ENCODE measurements at regions not wholly inside any gene's neighbourhood (a gene's known extent, or its start where the extent isn't known, plus 50 kb on each side); places are given as distances from the start of the nearest gene placed in this dataset.
A peak's percentile ranks its signal among the peaks of the same experiment; 100 is the strongest.

DNA sequence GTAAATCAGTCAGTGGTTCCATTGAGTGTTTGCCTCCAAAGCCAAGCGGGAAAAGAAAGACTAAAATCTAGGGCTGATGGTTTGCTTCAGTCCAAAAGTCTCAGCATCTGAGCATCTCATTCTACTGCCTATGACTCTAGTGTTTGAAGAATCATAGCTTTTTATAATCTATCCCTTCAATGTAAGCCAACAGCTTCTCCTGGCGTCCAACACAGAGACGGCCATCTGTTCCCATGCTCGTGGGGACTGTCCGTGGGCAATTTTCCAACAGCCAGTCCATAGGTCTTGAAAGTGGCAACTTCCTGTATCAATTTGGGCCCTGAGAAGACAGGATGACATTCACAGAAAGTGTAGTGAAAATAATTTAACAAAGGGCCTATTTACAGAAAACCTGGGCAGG, 544.4 kb upstream of the TMEM132C start:
- DNase-seq (ENCODE audit: low read depth) = no peak

DNA sequence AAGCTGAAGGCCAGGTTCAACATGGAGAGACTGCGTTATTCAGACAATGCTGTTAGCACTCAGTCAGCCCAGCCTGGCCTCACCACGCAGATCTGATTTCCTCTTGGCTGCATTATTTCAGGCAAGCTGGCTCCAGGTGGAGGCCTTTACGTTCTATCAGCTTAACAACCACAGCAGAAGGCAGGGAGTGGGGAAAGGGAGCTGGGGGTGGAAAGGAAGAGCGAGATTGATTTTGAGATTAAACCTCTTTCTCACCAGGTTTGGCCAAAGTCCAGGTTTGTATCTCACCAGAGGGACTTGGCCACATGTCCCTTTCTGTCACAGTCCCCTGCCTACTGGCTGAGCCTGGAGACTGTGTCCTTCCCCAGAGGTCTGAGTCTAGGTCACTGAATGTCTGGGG, 543.7 kb upstream of the TMEM132C start:
- no peak for DNase-seq (ENCODE audit: low read depth)

DNA sequence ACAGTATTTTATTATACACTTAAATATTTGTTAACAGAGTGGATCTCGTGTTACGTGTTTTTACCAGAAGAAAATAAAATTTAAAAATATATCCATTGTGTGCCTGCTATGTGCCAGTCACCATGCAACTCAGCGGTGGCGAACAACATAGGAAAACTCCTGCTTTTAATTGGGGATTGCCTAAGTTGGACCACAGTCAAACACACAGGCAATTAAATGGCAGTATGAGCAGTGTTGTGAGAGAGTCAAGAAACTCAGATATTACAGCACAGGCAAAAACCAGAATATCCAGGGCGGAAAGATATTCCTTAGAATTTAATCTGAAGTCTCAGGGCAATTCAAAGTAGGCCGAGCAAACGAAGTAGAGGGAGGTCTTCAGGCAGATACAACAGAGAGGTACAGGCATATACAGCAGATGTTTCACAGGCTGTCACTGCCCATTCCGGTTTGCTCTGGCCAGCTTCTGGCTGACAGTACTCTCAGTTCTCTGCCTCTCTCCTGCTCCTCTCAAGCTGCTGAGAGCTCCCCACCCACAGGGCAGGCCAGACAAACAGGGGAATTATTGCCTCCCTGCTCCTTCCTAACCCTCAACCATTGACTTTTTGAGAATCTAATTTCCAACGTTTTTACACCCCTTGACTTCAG, 540.2 kb upstream of the TMEM132C start:
- DNase-seq (ENCODE audit: low read depth) = no peak

DNA sequence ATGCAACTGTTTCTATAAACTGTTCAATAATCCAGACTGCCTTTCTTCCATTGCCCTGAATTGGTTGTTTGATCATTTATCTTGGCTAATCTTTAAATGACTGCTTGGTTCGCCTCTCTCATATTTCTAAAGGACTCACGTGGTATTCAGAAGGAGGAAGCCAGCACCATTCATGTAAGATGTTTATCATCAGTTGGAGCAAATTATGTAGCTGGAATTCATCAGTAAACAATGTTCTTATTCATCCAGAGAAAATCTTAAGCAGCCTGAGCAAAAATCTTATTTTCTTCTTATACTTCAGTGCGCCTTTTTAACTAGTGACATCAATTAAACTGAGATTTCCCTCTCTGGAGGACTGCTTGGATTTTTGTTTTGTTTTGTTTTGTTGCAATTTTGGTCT, 538.7 kb upstream of the TMEM132C start:
- DNase-seq (ENCODE audit: low read depth) = no peak

DNA sequence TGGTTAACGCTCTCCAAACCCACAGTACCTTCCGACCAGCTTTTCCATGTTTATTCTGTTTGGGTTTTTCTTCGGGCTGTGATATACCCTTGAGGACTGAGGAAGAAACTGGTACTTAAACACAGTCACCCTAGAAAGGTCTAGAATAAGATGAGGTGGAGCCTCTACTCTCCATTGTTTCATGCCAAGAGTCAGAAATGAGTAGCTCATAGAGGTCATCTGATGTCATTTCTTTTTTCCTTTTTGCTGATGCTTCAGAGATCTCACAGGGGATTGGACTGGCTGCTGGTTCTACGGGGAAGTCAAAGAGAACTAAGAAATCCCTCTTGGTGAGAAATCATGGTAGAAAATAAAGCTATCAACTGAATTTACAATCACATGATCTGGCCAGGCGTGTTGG, 538.2 kb upstream of the TMEM132C start:
- no peak for DNase-seq (ENCODE audit: low read depth)

DNA sequence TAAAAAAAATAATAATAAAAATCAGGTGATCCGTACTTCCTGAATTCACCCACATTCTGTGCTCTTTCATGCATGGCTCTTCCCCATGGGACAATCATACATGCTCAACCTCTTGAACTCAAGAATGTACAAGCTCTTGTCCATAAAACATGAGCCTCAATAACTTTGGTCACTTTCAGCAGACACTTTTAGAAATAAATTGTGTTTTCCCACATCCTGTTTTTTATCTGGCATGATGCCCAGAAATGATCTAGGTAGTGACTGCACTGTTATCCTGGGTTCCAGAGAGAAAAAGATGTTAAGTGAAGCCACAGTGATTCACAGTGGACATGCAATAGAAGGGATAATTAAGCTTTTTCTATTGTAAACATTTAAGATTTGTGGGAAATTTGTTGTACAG, 537.6 kb upstream of the TMEM132C start:
- DNase-seq (ENCODE audit: low read depth) = peak; percentile 54

DNA sequence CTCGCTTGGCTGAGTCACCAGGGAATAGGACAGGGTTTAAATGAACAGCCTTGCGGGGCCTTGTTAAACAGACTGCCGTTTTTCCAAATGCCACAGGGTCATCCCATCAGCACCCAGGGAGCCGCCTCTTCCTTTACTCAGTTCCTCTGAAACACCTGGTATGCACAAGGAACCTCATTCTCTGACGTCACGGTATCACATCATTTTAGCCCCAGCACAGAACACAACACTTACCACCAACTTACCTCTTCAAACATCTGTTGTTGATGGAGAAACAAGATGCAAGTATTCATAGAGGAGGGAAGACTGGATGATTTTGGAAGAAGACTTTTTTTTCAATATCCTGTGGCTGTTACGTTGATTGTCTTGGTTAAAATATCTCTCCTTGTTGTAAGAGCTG, 535.3 kb upstream of the TMEM132C start:
- no peak for DNase-seq (ENCODE audit: low read depth)

DNA sequence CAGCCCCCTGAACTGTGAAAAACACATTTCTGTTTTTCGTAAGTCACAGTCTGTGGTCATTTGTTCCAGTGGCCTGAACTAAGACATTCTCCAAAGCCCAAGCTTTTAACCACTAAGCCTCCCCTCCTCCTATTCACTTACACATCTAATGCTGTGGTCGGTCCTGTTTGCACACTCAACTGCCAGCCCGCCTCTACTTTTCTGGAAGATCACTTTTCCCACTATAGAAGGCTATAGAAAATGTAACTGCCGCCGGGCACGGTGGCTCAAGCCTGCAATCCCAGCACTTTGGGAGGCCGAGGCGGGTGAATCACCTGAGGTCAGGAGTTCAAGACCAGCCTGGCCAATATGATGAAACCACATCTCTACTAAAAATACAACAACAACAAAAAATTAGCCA, 524.7 kb upstream of the TMEM132C start:
- DNase-seq (ENCODE audit: low read depth) = peak; percentile 35

DNA sequence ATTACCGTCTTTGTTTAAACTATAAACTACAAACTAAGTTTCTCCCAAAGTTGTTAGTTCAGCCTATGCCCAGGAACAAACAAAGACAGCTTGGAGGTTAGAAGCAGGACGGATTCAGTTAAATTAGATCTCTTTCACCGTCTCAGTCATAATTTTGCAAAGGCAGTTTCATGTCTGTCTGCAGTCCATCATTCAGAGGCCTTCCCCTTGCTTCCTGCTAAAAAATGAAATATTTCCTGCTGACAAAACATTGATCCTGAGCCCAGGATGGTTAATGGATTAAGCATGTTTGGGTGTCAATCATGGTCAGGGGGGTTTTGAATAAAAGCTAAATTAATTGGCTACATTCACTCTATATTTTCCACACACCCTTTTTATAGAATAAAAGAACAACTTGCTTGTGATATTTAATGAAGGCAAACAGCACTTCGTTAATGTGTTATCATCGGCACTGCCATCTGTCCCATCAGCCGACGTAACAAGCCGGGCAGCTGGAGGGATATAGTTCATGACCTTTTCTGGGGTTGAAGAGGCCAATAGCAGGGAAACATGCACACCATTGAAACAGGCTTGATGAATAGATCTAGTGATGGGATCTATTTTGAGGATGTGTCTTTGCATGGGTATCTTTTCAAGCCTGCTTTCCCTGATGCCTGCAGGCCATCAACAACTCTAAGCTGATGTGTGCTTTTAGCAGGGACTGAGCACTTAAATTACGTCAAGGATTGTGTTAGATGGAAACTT, 521.3 kb upstream of the TMEM132C start:
- DNase-seq (ENCODE audit: low read depth) = no peak

DNA sequence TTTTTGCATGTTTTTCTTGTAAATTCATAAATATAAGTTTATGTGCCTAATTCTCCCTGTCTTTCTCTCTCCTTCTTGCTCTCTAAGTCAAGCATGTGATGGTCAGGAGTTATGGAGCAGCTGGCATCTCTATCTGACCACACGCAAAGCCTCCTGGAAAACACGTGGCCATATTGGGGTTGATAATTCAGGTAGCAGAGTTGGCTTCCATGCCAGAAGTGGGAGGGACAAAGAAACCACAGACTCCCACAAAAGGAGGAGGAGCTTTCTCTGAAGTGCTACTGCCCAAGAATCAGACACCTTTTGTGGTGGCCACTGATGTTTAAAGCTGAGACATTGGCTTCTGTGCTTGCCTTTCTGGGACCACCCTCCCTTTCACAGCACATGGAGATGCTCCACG, 517.6 kb upstream of the TMEM132C start:
- DNase-seq (ENCODE audit: low read depth) = no peak

DNA sequence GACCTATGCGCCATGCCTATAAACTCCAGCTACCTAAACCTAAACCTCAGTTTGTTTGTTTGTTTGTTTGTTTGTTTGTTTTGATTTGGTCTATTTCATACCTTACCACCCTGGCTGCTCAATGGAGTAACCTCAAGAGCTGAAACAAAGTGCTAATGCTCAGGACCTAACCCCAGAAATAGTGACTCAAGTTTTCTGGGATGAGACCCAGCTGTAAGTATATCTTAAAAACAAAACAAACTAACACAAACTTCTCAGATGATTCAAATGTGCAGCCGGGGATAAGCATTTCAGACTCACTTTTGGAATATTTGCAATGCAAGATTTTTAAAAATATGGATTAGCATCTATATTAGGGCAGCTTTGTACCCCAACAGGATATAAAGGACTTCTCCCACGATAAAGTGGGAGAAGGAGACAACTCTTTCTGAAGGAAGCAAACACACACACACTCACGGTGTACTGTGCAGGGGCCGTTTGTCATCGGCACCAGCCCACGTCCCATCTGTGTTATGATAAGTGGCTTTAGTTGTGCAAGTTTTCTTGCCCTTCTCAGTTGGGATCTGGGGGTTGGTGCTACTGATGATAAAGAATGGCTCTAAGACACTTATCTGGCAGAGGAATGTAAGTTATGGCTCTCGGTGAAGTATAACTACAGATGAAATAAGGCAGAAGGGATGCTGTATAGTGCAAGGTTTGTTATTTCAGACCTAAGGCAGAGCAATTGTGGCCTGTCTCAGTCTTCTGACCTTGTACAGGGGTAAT, 516.7 kb upstream of the TMEM132C start:
- DNase-seq (ENCODE audit: low read depth) = no peak

DNA sequence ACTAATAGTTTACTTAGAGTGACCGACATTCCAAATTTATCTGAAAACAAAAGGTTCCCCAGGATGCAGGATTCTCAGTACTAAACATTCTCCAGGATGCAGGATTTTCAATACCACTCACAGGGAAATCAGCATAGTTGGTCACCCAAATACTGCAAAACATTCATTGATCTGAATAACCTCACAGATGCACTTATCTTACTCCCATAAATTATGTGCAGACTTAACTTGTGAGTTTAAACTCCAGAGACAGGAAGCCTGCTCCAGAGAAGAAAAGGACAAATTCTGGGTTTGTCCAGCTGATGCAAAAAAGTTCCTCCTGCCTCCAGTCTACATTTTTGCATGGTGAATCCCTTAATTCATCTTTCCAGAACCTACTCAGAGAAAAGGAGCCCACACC, 514.2 kb upstream of the TMEM132C start:
- no peak for DNase-seq (ENCODE audit: low read depth)

DNA sequence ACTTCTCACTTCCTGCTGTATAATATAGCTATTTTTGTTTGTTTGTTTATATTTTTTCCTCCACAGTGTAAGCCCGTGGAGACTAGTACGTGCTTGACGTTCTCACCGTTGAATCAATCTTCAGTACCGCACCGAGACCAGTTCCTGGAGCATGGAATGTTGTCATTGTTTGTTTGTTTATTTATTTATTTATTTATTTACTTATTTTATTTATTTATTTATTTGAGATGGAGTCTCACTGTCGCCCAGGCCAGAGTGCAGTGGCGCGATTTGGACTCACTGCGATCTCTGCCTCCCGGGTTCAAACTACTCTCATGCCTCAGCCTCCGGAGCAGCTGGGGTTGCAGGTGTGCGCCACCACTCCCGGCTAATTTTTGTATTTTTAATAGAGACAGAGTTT, 506.6 kb upstream of the TMEM132C start:
- DNase-seq (ENCODE audit: low read depth) = no peak

DNA sequence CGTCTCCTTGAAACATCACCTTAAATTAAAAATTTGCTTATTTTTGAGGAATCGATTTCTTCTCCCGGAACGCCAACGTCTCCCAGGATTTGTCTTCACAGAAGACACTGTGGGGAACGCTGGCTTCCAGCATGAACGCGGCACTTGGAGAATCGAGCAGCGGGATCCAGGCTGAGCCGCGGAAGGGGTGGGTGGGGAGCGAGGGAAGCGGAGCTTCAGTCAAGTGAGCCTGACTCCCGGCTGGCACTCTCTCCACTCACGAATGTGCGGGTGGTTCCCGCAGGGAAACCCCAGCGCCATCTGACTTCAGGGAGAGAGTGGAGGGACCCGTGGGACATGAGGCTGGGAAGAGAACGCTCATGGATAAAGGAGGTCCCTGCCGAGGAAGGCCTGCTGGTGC, 506.0 kb upstream of the TMEM132C start:
- peak; percentile 15 for DNase-seq (ENCODE audit: low read depth)

DNA sequence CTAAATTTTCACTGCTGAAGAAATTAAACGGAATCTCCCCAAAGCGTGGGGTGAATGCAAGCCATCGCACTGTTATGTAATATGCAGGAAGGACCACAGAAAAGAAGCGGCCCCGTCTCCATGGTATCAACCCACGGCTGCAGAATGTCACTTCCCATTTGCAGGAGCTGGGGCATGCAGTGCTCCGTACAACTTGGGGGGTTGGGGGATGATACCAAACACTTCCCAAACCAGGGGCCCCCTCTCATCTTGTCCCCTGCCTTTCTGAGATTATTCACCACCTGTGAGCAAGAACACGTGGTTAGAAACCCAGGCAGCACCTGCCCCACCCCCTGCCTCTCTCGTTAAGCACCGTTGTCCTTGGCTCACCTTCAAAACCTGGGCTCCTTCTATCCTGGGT, 505.1 kb upstream of the TMEM132C start:
- no peak for DNase-seq (ENCODE audit: low read depth)

DNA sequence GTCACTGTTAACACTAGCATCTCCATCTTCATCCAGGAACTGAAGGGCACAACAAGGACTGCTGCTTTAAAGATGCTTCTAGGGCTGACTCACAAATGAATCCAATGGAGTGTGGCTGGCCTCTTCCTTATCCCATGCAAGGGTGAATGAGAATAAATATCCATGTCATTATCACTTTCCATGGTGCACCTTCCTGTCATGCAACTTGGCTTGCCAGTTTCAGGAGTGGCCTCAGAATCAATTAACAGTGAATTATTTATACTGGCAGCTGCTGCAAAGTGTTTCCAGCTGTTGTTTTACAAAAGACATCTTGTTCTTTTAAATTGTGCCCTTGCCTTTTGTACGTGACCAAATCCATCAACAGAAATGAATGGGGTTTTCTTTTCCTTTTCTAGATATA, 499.3 kb upstream of the TMEM132C start:
- no peak for DNase-seq (ENCODE audit: low read depth)

DNA sequence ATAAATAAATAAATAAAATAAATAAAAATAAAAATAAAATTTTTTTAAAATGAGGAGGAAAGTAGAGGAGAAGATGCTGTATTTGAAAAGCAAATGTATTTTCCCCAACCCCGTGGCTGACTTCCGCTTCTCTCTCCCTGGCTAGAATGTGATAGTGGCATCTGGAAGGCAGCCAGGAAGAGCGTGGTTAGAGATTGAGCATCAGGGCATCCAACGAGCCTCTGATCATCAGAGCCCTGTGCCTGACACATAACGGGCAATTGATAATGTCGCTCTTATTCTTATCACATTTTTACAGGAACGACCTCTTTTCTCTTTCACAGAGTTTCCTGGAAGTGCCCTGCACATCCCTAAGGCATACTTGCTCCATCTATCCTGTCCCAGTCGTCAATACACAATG, 496.9 kb upstream of the TMEM132C start:
- peak; percentile 33 for DNase-seq (ENCODE audit: low read depth)

DNA sequence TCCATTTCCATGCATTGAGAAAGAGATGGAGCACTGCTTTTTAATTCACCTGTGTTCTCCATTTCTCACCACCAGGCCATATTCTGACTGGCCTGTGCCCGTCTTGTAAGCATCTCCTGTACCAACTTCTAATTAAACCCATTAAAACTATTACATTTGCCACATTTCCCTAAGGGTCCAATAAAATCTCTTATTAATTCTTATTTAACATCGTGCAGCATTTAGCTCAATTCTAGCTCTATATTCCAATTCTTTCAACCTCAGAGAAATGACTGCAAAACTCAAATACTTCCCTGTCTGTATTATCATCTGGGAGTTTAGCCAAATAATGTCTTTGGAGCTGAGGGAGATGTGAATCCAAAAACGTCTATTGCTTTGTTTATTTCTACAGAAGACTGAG, 495.4 kb upstream of the TMEM132C start:
- no peak for DNase-seq (ENCODE audit: low read depth)

DNA sequence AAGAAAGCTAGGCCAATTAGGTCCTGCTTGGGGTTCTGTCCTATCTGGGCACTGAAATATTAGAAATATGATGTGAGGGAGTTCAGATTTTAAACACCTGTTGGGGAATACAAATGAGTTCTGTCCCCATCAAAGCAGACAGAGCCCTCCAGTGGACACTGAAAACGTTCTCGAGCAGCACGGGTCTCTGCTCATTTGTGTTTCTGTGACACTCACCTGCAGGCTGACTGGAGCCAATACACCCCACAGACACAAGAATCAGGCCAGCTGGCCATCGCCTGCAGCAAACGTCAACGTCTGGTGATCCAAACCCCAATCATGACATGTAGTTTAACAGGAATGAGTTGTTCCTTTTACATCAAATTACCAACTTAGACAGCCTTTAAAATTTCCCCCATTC, 493.4 kb upstream of the TMEM132C start:
- no peak for DNase-seq (ENCODE audit: low read depth)

DNA sequence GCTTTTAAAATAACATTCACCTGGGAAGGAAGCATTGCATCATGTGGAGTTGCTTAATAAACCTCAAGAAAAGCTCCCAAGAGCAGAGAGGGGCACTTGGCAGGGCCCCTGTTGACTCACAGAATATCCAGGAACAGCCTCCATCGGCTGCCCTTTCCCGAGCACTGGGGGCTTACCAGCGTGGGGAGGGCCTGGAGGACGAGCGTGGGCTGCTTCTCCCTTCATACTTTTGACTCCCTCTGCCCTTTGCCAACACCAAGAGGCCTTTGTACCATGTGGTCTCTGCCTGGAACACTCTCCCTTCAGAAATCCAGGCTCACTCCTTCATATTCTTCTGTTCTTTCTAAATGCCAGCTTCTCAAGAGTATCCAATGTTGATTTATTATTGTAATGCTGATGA, 492.1 kb upstream of the TMEM132C start:
- no peak for DNase-seq (ENCODE audit: low read depth)

DNA sequence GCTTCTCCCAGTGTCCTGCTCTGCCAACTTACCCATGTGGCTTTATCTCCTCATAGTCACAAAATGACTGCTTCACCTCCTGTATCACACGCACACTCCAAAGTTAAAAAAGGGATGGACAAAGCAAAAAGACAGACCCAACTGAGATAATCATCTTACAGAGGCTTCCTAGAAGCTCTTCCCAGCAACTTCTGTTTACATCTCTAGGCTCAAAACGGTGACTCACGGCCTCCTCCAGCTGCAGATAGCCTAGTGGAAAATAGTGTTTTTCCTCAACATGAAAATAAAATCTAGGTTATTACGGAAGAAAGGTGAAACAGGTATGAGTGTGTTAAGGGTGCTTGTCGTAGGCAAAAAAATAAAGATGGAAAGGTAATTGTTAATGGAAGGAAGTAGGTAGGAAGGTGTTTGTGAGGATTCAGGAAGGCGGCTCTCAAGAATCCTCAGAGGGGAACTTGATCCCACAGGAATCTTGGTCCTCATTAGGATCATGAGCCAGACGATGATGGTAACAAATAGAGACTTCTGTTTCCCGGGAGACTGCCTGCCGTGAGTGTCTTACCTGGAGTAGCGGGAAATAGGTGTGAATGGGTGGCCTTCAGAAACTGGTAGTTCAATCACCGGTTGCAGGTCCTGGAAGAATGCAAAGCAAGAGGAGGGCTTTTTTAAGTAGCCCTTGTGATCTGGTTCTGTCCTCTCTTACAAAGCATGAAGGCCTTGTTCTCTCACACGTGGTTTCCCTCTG, 487.5 kb upstream of the TMEM132C start:
- DNase-seq (ENCODE audit: low read depth) = no peak

DNA sequence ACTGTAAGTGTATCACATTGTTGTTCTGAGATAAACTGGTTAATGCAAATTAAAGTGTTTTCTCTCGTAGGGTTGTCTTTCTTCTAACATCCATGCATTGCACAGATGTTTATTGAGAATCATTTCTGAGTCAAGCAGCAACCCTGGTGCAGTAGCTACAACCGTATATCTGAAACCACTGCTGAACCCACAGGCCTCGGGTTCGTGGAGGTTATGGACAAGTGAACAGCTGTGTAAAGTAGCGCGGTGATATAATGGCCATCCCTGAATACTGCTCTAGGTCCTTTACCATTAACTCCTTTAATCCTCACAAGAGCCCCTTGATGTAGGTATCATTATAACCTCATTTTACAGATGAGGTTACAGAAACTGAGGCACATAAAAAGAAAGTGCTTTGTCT, 486.1 kb upstream of the TMEM132C start:
- no peak for DNase-seq (ENCODE audit: low read depth)

All from Daoy (cell line).